Liver (tissue), 8 donors: ENCODE measurements at regions not wholly inside any gene's neighbourhood (a gene's known extent, or its start where the extent isn't known, plus 50 kb on each side); places are given as distances from the start of the nearest gene placed in this dataset.
"Not testable (repeated sequence)": the region's sequence is repeated elsewhere in the genome, so short reads cannot be mapped to it uniquely, and the experiment has no call there.

Experiments used
- DNase-seq: peaks from one replicate; pipeline ENCODE4 v3.0.0-alpha.2; 2017; ENCODE audit warnings: low spot score
- H3K27ac ChIP-seq, 2 donors: one replicate each; pipeline ENCODE4 v1.7.0; 2013; ENCODE audit warnings: inconsistent platforms in 2 of 2, low read length in 2 of 2, control low read depth in 1 of 2, low read depth in 1 of 2, mild to moderate bottlenecking in 1 of 2
- H3K27me3 ChIP-seq, 4 donors: one replicate each; pipeline versions ENCODE4 v1.6.1 to v1.7.0; 2013; ENCODE audit warnings: low read length in 3 of 4, inconsistent platforms in 1 of 4, mild to moderate bottlenecking in 1 of 4, moderate library complexity in 1 of 4; ENCODE audit not compliant: control insufficient read depth in 4 of 4, insufficient read depth in 4 of 4
- H3K36me3 ChIP-seq, 4 donors: one replicate each; pipeline versions ENCODE4 v1.6.1 to v1.7.0; 2013; ENCODE audit warnings: low read length in 3 of 4, mild to moderate bottlenecking in 3 of 4, low read depth in 1 of 4, moderate library complexity in 1 of 4; ENCODE audit not compliant: control insufficient read depth in 4 of 4, insufficient read depth in 3 of 4
- H3K4me1 ChIP-seq, 4 donors: one replicate each; pipeline versions ENCODE4 v1.6.1 to v1.7.0; 2013; ENCODE audit warnings: low read length in 3 of 4, mild to moderate bottlenecking in 3 of 4, moderate library complexity in 1 of 4; ENCODE audit not compliant: control insufficient read depth in 4 of 4, insufficient read depth in 4 of 4
- H3K4me3 ChIP-seq, 3 donors: one replicate each; pipeline versions ENCODE4 v1.6.1 to v1.7.0; 2013; ENCODE audit warnings: low read length in 3 of 3, control low read depth in 1 of 3, low read depth in 1 of 3, mild to moderate bottlenecking in 1 of 3
- H3K9ac ChIP-seq, 2 donors: one replicate each; pipeline ENCODE4 v1.7.0; 2013; ENCODE audit warnings: low read length in 2 of 2, mild to moderate bottlenecking in 2 of 2, moderate library complexity in 2 of 2, control low read depth in 1 of 2, low read depth in 1 of 2
- H3K9me3 ChIP-seq, 4 donors: one replicate each; pipeline versions ENCODE4 v1.6.1 to v1.7.0; 2013; ENCODE audit warnings: low read length in 3 of 4; ENCODE audit not compliant: control insufficient read depth in 4 of 4
- ATF3 ChIP-seq: IDR thresholded peaks from 2 replicates; pipeline ENCODE4 v1.6.1; 2016; ENCODE audit warnings: antibody characterized with exemption
- CTCF ChIP-seq: fragments of 150-350 bp; IDR thresholded peaks from 2 replicates; pipeline ENCODE4 v1.5.1; 2017; ENCODE audit warnings: improper control_type of control experiment, low read depth, low read length; ENCODE audit not compliant: missing input control
- EGR1 ChIP-seq, 2 donors: IDR thresholded peaks; 2 replicates each; pipeline ENCODE4 v1.6.1; 2016 to 2018; ENCODE audit warnings: antibody characterized with exemption in 2 of 2, low read depth in 2 of 2
- GABPA ChIP-seq, 2 donors: IDR thresholded peaks in 1 of 2; conservative IDR thresholded peaks in 1 of 2; 2 replicates each; pipeline ENCODE4 v1.6.1; 2016; ENCODE audit warnings: antibody characterized with exemption in 2 of 2, mild to moderate bottlenecking in 1 of 2, moderate library complexity in 1 of 2
- HNF4A ChIP-seq, 2 donors: conservative IDR thresholded peaks; 2 replicates each; pipeline ENCODE4 v1.6.1; 2016; ENCODE audit warnings: antibody characterized with exemption in 2 of 2, mild to moderate bottlenecking in 2 of 2
- JUND ChIP-seq, 2 donors: IDR thresholded peaks; 2 replicates each; pipeline ENCODE4 v1.6.1; 2016; ENCODE audit warnings: antibody characterized with exemption in 2 of 2
- NR2F2 ChIP-seq: IDR thresholded peaks from 2 replicates; pipeline ENCODE4 v1.6.1; 2016; ENCODE audit warnings: antibody characterized with exemption
- SP1 ChIP-seq: IDR thresholded peaks from 2 replicates; pipeline ENCODE4 v1.6.1; 2018; ENCODE audit warnings: antibody characterized with exemption, mild to moderate bottlenecking
- YY1 ChIP-seq: IDR thresholded peaks from 2 replicates; pipeline ENCODE4 v1.6.1; 2016; ENCODE audit warnings: antibody characterized with exemption, mild to moderate bottlenecking
- WGBS: extraction: QIAGEN DNeasy Blood & Tissue Kit; methylation state at CpG from one replicate; pipeline ENCODE4 v1.1.7; 2013; 5-methylcytosine and 5-hydroxymethylcytosine counted together
- TF ChIP-seq, protein P1 (sequence below): IDR thresholded peaks from 2 replicates; pipeline ENCODE4 v1.6.1; 2016; ENCODE audit warnings: antibody characterized with exemption, mild to moderate bottlenecking
- donor health status: healthy.
- donor health status: healthy.
- donor health status: healthy.
- donor health status: healthy.
- donor health status: healthy.

GRCh38 chrX:109077788-109078187 lies 341.4 kb upstream of the IRS4 start:
- H3K36me3 ChIP-seq: no peaks in the 10 kb centered on the region
- H3K4me1 ChIP-seq: no peaks in the 10 kb centered on the region
- H3K4me3 ChIP-seq: no peak overlapping the region
- H3K27ac ChIP-seq: no peak overlapping the region
- 64% methylated on average over 1 of the region's 1 CpG for WGBS
- no peaks in the 10 kb centered on the region for H3K27me3 ChIP-seq
- DNase-seq: no peak
- H3K9me3 ChIP-seq: peaks cover 0 to 4% (median 0%) of the 10 kb centered on the region in 4 donors
- no peak overlapping the region for H3K9ac ChIP-seq
- TF ChIP-seq NR2F2 (no peak), HNF4A (conservative IDR thresholded peaks at IDR 0.05) (no peak)

DNA sequence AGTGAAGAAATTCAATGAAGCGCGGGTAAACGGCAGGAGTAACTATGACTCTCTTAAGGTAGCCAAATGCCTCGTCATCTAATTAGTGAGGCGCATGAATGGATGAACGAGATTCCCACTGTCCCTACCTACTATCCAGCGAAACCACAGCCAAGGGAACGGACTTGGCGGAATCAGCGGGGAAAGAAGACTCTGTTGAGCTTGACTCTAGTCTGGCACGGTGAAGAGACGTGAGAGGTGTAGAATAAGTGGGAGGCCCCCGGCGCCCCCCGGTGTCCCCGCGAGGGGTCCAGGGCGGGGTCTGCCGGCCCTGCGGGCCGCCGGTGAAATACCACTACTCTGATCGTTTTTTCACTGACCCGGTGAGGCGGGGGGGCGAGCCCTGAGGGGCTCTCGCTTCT lies 317.8 kb upstream of the IRS4 start:
- H3K4me3 ChIP-seq, DNase-seq, H3K27ac ChIP-seq, H3K9me3 ChIP-seq, H3K4me1 ChIP-seq, H3K27me3 ChIP-seq, H3K9ac ChIP-seq, H3K36me3 ChIP-seq: not testable (repeated sequence)
- WGBS: 80% methylated on average over 27 of the region's 27 CpGs

- Histone ChIP-seq H3K27me3 (peaks cover 0 to 3% (median 0%) of the 10 kb centered on the region in 4 donors), H3K4me1 (no peaks in the 10 kb centered on the region), H3K36me3 (no peaks in the 10 kb centered on the region), H3K9ac (no peak overlapping the region), H3K27ac (no peak overlapping the region), H3K9me3 (no peaks in the 10 kb centered on the region), H3K4me3 (no peak overlapping the region)
- WGBS: 18% methylated on average over 2 of the region's 2 CpGs
- TF ChIP-seq HNF4A (conservative IDR thresholded peaks at IDR 0.05): no peak
- TF ChIP-seq EGR1 (IDR thresholded peaks at IDR 0.05; ENCODE audit: low read depth in 2 of 2): no peak
- no peak for TF ChIP-seq ATF3
- TF ChIP-seq, protein P1, sequence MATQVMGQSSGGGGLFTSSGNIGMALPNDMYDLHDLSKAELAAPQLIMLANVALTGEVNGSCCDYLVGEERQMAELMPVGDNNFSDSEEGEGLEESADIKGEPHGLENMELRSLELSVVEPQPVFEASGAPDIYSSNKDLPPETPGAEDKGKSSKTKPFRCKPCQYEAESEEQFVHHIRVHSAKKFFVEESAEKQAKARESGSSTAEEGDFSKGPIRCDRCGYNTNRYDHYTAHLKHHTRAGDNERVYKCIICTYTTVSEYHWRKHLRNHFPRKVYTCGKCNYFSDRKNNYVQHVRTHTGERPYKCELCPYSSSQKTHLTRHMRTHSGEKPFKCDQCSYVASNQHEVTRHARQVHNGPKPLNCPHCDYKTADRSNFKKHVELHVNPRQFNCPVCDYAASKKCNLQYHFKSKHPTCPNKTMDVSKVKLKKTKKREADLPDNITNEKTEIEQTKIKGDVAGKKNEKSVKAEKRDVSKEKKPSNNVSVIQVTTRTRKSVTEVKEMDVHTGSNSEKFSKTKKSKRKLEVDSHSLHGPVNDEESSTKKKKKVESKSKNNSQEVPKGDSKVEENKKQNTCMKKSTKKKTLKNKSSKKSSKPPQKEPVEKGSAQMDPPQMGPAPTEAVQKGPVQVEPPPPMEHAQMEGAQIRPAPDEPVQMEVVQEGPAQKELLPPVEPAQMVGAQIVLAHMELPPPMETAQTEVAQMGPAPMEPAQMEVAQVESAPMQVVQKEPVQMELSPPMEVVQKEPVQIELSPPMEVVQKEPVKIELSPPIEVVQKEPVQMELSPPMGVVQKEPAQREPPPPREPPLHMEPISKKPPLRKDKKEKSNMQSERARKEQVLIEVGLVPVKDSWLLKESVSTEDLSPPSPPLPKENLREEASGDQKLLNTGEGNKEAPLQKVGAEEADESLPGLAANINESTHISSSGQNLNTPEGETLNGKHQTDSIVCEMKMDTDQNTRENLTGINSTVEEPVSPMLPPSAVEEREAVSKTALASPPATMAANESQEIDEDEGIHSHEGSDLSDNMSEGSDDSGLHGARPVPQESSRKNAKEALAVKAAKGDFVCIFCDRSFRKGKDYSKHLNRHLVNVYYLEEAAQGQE: no peak
- TF ChIP-seq CTCF: no peak
- no peak for TF ChIP-seq SP1
- TF ChIP-seq JUND (IDR thresholded peaks at IDR 0.05): no peak
- no peak for TF ChIP-seq GABPA (IDR thresholded peaks at IDR 0.05 in 1 of 2, conservative IDR thresholded peaks at IDR 0.05 in 1 of 2)
- TF ChIP-seq YY1: no peak
- no peak for DNase-seq
Measured at GRCh38 chrX:109049903-109050302, 313.5 kb upstream of the IRS4 start.
